H1 (cell line): ENCODE measurements at regions not wholly inside any gene's neighbourhood (a gene's known extent, or its start where the extent isn't known, plus 50 kb on each side); places are given as distances from the start of the nearest gene placed in this dataset.

Source experiments
- CTCF ChIA-PET: fragments of 300-600 bp; sonication (Branson Sonifier 250); formaldehyde crosslinking; loops from one replicate; lab custom pipeline; 2021; ENCODE audit not compliant: partially characterized antibody; lab: Charles Lee
- POLR2A ChIA-PET: fragments of 300-600 bp; sonication (Branson Sonifier 250); formaldehyde crosslinking; loops from one replicate; lab custom pipeline; 2021; ENCODE audit warnings: inconsistent platforms; ENCODE audit not compliant: partially characterized antibody; lab: Charles Lee
- DNase-seq, 2 experiments: peaks; one replicate each; pipeline versions ENCODE4 v3.0.0 to v3.0.0-alpha.2; 2010 to 2022; ENCODE audit warnings: low spot score in 2 of 2, low read depth in 1 of 2, mixed read lengths in 1 of 2
- FAIRE-seq: peaks from 2 replicates; lab custom pipeline; 2011; peaks lifted over from hg19 to GRCh38; lab: Jason Lieb, UNC
- H2AFZ ChIP-seq: 2 replicates; pipeline ENCODE4 v1.8.1; 2012; ENCODE audit warnings: low read length, inconsistent platforms
- H2AK5ac ChIP-seq: 2 replicates; pipeline ENCODE4 v1.6.1; 2013; ENCODE audit warnings: low read depth, low read length
- H2BK120ac ChIP-seq: replicated peaks from 2 replicates; pipeline ENCODE3; 2013; ENCODE audit warnings: low read depth, low read length, inconsistent platforms
- H2BK12ac ChIP-seq: 2 replicates; pipeline ENCODE4 v1.6.1; 2013; ENCODE audit warnings: low read depth, low read length
- H2BK15ac ChIP-seq: 2 replicates; pipeline ENCODE4 v1.6.1; 2013; ENCODE audit warnings: low read length
- H2BK20ac ChIP-seq: 2 replicates; pipeline ENCODE4 v1.6.1; 2013; ENCODE audit warnings: low read length
- H2BK5ac ChIP-seq: 2 replicates; pipeline ENCODE4 v1.6.1; 2013; ENCODE audit warnings: low read depth, low read length
- H3K14ac ChIP-seq: 2 replicates; pipeline ENCODE4 v1.6.1; 2013; ENCODE audit warnings: inconsistent platforms; ENCODE audit not compliant: insufficient read length
- H3K18ac ChIP-seq: 2 replicates; pipeline ENCODE4 v1.6.1; 2013; ENCODE audit warnings: low read length; ENCODE audit errors: extremely low read depth
- H3K23ac ChIP-seq: 2 replicates; pipeline ENCODE4 v1.6.1; 2013; ENCODE audit warnings: inconsistent platforms; ENCODE audit not compliant: insufficient read length
- H3K23me2 ChIP-seq: 2 replicates; pipeline ENCODE4 v1.6.1; 2013; ENCODE audit warnings: low read depth, low read length
- H3K27ac ChIP-seq: 2 replicates; pipeline ENCODE4 v1.6.1; 2011; ENCODE audit warnings: low read depth, low read length, inconsistent platforms
- H3K27me3 ChIP-seq, 4 experiments: replicated peaks in 1 of 4; 1 replicate in 1 of 4; 2 replicates in 3 of 4; pipeline versions ENCODE4 v1.6.1 to v1.8.1; 2011 to 2013; ENCODE audit warnings: low read length in 3 of 4, mild to moderate bottlenecking in 3 of 4, inconsistent platforms in 2 of 4, mixed read lengths in 2 of 4, moderate library complexity in 1 of 4; ENCODE audit not compliant: control insufficient read depth in 3 of 4, insufficient read depth in 3 of 4; ENCODE audit errors: extremely low read depth in 1 of 4
- H3K36me3 ChIP-seq, 4 experiments: 2 replicates each; pipeline versions ENCODE4 v1.6.1 to v1.8.1; 2011 to 2013; ENCODE audit warnings: mild to moderate bottlenecking in 4 of 4, low read length in 3 of 4, moderate library complexity in 2 of 4, control low read depth in 1 of 4, inconsistent platforms in 1 of 4; ENCODE audit not compliant: insufficient read depth in 4 of 4, control insufficient read depth in 2 of 4
- H3K4ac ChIP-seq: replicated peaks from 2 replicates; pipeline ENCODE3; 2013; ENCODE audit warnings: low read length, low read depth, mixed read lengths, inconsistent platforms; ENCODE audit not compliant: insufficient read length
- H3K4me1 ChIP-seq, 4 experiments: replicated peaks in 1 of 4; 1 replicate in 1 of 4; 2 replicates in 3 of 4; pipeline versions ENCODE4 v1.6.1 to v1.8.1; 2011 to 2013; ENCODE audit warnings: low read length in 3 of 4, inconsistent platforms in 2 of 4, mixed read lengths in 1 of 4; ENCODE audit not compliant: insufficient read depth in 4 of 4, control insufficient read depth in 3 of 4
- H3K4me2 ChIP-seq, 2 experiments: 2 replicates each; pipeline versions ENCODE4 v1.6.1 to v1.8.1; 2011 to 2013; ENCODE audit warnings: low read depth in 2 of 2, low read length in 2 of 2, control low read depth in 1 of 2, inconsistent platforms in 1 of 2, mild to moderate bottlenecking in 1 of 2; ENCODE audit not compliant: insufficient read depth in 1 of 2
- H3K4me3 ChIP-seq, 4 experiments: fragments of 200-600, 300-600 bp in 1 of 4; sonication (generic), shearing (Covaris generic), sonication (Bioruptor Twin) in 1 of 4; 2 replicates each; pipeline versions ENCODE4 v1.5.1 to v1.8.1; 2011 to 2016; ENCODE audit warnings: low read length in 4 of 4, low read depth in 3 of 4, control low read depth in 2 of 4, inconsistent platforms in 2 of 4, mild to moderate bottlenecking in 2 of 4, mixed read lengths in 1 of 4, moderate library complexity in 1 of 4; ENCODE audit not compliant: insufficient read depth in 2 of 4; ENCODE audit errors: extremely low read depth in 1 of 4
- H3K56ac ChIP-seq: replicated peaks from 2 replicates; pipeline ENCODE3; 2013; ENCODE audit warnings: low read depth, mild to moderate bottlenecking, mixed read lengths, low read length, inconsistent platforms; ENCODE audit not compliant: insufficient read length
- H3K79me1 ChIP-seq: 2 replicates; pipeline ENCODE4 v1.6.1; 2013; ENCODE audit warnings: low read depth, low read length, control low read depth
- H3K79me2 ChIP-seq, 2 experiments: 2 replicates each; pipeline versions ENCODE4 v1.6.1 to v1.8.1; 2012 to 2013; ENCODE audit warnings: low read length in 2 of 2, mild to moderate bottlenecking in 2 of 2, inconsistent platforms in 1 of 2; ENCODE audit not compliant: insufficient read depth in 2 of 2, control insufficient read depth in 1 of 2
- H3K9ac ChIP-seq, 4 experiments: replicated peaks in 1 of 4; 1 replicate in 1 of 4; 2 replicates in 3 of 4; pipeline versions ENCODE4 v1.6.1 to v1.8.1; 2011 to 2013; ENCODE audit warnings: low read depth in 3 of 4, low read length in 3 of 4, control low read depth in 2 of 4, mild to moderate bottlenecking in 2 of 4, moderate library complexity in 2 of 4, inconsistent platforms in 1 of 4; ENCODE audit errors: extremely low read depth in 1 of 4
- H3K9me3 ChIP-seq, 2 experiments: 2 replicates each; pipeline versions ENCODE4 v1.6.1 to v1.8.1; 2012 to 2013; ENCODE audit warnings: mild to moderate bottlenecking in 2 of 2, moderate library complexity in 2 of 2, control low read depth in 1 of 2, inconsistent platforms in 1 of 2, low read depth in 1 of 2, low read length in 1 of 2, mixed read lengths in 1 of 2; ENCODE audit not compliant: insufficient read depth in 2 of 2
- H4K20me1 ChIP-seq, 2 experiments: replicated peaks in 1 of 2; 2 replicates each; pipeline versions ENCODE3 to v1.8.1; 2011 to 2013; ENCODE audit warnings: inconsistent platforms in 2 of 2, low read length in 2 of 2, mild to moderate bottlenecking in 1 of 2; ENCODE audit not compliant: insufficient read depth in 2 of 2, control insufficient read depth in 1 of 2
- H4K5ac ChIP-seq: 2 replicates; pipeline ENCODE4 v1.6.1; 2013; ENCODE audit warnings: low read length, low read depth, mixed read lengths, inconsistent platforms; ENCODE audit not compliant: insufficient read length
- H4K8ac ChIP-seq: 2 replicates; pipeline ENCODE4 v1.8.0; 2013; ENCODE audit warnings: mild to moderate bottlenecking, moderate library complexity, low read length, inconsistent platforms; ENCODE audit not compliant: insufficient read depth; ENCODE audit errors: extremely low read depth
- H4K91ac ChIP-seq: replicated peaks from 2 replicates; pipeline ENCODE3; 2013; ENCODE audit warnings: low read length, mixed read lengths, inconsistent platforms; ENCODE audit not compliant: insufficient read length
- ASH2L ChIP-seq: fragments of 200-600, 300-600 bp; sonication (generic); IDR thresholded peaks from one replicate; pipeline ENCODE4 v1.7.1; 2017; ENCODE audit warnings: low read length
- ATF3 ChIP-seq: IDR thresholded peaks from 2 replicates; pipeline ENCODE4 v1.6.1; 2011; ENCODE audit warnings: low read depth, mild to moderate bottlenecking, low read length; ENCODE audit not compliant: insufficient read depth
- BCL11A ChIP-seq, 2 experiments: IDR thresholded peaks; one replicate each; pipeline ENCODE4 v1.6.1; 2011; ENCODE audit warnings: low read depth in 2 of 2, low read length in 2 of 2, mild to moderate bottlenecking in 2 of 2
- CHD2 ChIP-seq: IDR thresholded peaks from 2 replicates; pipeline ENCODE4 v1.6.1; 2012; ENCODE audit warnings: low read length, improper control_type of control experiment
- CREB1 ChIP-seq: IDR thresholded peaks from 2 replicates; pipeline ENCODE4 v1.6.1; 2012; ENCODE audit warnings: inconsistent platforms
- EZH2 ChIP-seq: fragments of 200-600 bp; sonication (generic); IDR thresholded peaks from 2 replicates; pipeline ENCODE4 v1.7.1; 2012; ENCODE audit warnings: low read depth, mild to moderate bottlenecking, moderate library complexity, low read length, inconsistent platforms; ENCODE audit not compliant: severe bottlenecking
- FOSL1 ChIP-seq: IDR thresholded peaks from 2 replicates; pipeline ENCODE4 v1.6.1; 2011; ENCODE audit warnings: mild to moderate bottlenecking, low read depth, low read length, moderate library complexity; ENCODE audit not compliant: insufficient read depth
- GTF2F1 ChIP-seq: IDR thresholded peaks from 2 replicates; pipeline ENCODE4 v1.6.1; 2012; ENCODE audit warnings: low read depth, low read length, improper control_type of control experiment, borderline replicate concordance
- PHF8 ChIP-seq: fragments of 200-600 bp; sonication (generic); conservative IDR thresholded peaks from 2 replicates; pipeline ENCODE4 v1.7.1; 2012; ENCODE audit warnings: low read depth, mild to moderate bottlenecking, inconsistent platforms, low read length, moderate library complexity
- RNF2 ChIP-seq: fragments of 200-900, 300-1000 bp; sonication (generic); IDR thresholded peaks from 2 replicates; pipeline ENCODE4 v1.7.1; 2016; ENCODE audit warnings: borderline replicate concordance, low read depth, mild to moderate bottlenecking, antibody characterized with exemption, low read length; ENCODE audit not compliant: poor library complexity, severe bottlenecking; ENCODE audit errors: missing control alignments
- RXRA ChIP-seq: IDR thresholded peaks from 2 replicates; pipeline ENCODE4 v1.6.1; 2011; ENCODE audit warnings: low read depth, mild to moderate bottlenecking, low read length, moderate library complexity; ENCODE audit not compliant: insufficient read depth
- SP2 ChIP-seq: IDR thresholded peaks from 2 replicates; pipeline ENCODE4 v1.6.1; 2012; ENCODE audit warnings: mild to moderate bottlenecking, low read length, inconsistent platforms
- SP4 ChIP-seq: IDR thresholded peaks from 2 replicates; pipeline ENCODE4 v1.6.1; 2012; ENCODE audit warnings: low read length, inconsistent platforms
- TBP ChIP-seq: IDR thresholded peaks from 2 replicates; pipeline ENCODE4 v1.6.1; 2011; ENCODE audit warnings: low read depth, low read length, improper control_type of control experiment
- WGBS, 2 experiments: shearing (Covaris generic) in 1 of 2; methylation state at CpG; one replicate each; pipeline versions ENCODE4 v1.1.6 to v1.1.7; 2013 to 2015; ENCODE audit warnings: low lambda C conversion rate in 2 of 2, mixed read lengths in 2 of 2, inconsistent platforms in 1 of 2, low coverage in 1 of 2, missing lambda C conversion rate in 1 of 2; ENCODE audit not compliant: insufficient replicate concordance in 2 of 2, insufficient coverage in 1 of 2, insufficient read length in 1 of 2; ENCODE audit errors: extremely low coverage in 1 of 2, missing lambda C conversion rate in 1 of 2; 5-methylcytosine and 5-hydroxymethylcytosine counted together
- TF ChIP-seq, protein P1 (sequence below): IDR thresholded peaks from 2 replicates; pipeline ENCODE4 v1.6.1; 2012; ENCODE audit warnings: inconsistent platforms

DNA sequence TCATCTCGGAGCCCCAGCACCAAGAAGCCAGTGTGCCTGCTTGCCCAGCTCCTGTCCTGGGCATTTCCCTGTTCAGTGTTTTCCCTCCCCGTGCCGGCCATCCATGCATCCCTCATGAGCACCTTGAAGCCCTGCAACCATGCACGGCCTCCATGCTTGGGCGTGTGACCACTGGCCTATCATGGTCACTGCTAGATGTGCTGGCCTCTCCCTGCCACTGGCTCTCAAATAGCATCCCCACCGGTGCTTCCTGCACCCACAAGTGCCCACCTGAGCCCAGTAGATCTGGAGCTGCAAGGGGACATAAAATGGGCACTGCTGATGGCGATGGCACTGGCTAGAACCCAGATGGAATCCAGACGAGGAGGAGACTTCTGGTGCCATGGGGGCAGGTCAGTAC lies 126.0 kb downstream of the TUBA3C start:
- Histone ChIP-seq H3K9me3 (peaks cover 87 to 96% of the 10 kb centered on the region in 2 experiments), H2BK15ac (no peak overlapping the region), H4K20me1 (no peaks in the 10 kb centered on the region), H3K4me1 (no peaks in the 10 kb centered on the region), H3K79me2 (no peaks in the 10 kb centered on the region), H4K5ac (no peak overlapping the region), H3K4ac (no peak overlapping the region), H4K8ac (no peak overlapping the region), H2AK5ac (no peak overlapping the region), H3K4me3 (no peak overlapping the region), H2BK12ac (no peak overlapping the region), H3K27ac (no peak overlapping the region), H3K4me2 (no peak overlapping the region), H3K14ac (no peak overlapping the region), H3K79me1 (no peaks in the 10 kb centered on the region), H3K18ac (no peak overlapping the region), H3K23ac (no peak overlapping the region), H2BK20ac (no peak overlapping the region), H3K27me3 (no peaks in the 10 kb centered on the region), H3K56ac (no peak overlapping the region), H2BK120ac (no peak overlapping the region), H3K23me2 (no peaks in the 10 kb centered on the region), H3K9ac (no peak overlapping the region), H4K91ac (no peak overlapping the region), H2BK5ac (no peak overlapping the region), H2AFZ (no peak overlapping the region), H3K36me3 (no peaks in the 10 kb centered on the region)
- ChIA-PET POLR2A (no interaction called here), CTCF (no interaction called here)
- DNase-seq, result no peak
- FAIRE-seq, result no peak
- WGBS, 2 experiments, result 86% methylated on average over 8 of the region's 8 CpGs; no CpG with 5 or more reads in 1 of the 2 experiments
- TF ChIP-seq TBP (no peak), ASH2L (no peak), GTF2F1 (no peak), SP2 (no peak), CREB1 (no peak), PHF8 (no peak), RXRA (no peak), CHD2 (no peak), ATF3 (no peak), RNF2 (no peak), FOSL1 (no peak), BCL11A (IDR thresholded peaks at IDR 0.05; ENCODE audit: low read depth in 2 of 2, low read length in 2 of 2) (no peak), EZH2 (no peak), SP4 (no peak)
- TF ChIP-seq, protein P1, sequence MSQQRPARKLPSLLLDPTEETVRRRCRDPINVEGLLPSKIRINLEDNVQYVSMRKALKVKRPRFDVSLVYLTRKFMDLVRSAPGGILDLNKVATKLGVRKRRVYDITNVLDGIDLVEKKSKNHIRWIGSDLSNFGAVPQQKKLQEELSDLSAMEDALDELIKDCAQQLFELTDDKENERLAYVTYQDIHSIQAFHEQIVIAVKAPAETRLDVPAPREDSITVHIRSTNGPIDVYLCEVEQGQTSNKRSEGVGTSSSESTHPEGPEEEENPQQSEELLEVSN, result no peak
